ENCODE measurements at regions not wholly inside any gene's neighbourhood (a gene's known extent, or its start where the extent isn't known, plus 50 kb on each side); places are given as distances from the start of the nearest gene placed in this dataset.

- POLR2A ChIA-PET: no interaction called here
- Histone ChIP-seq H3K4me3 (ENCODE audit: low read depth in 2 of 2, low read length in 1 of 2) (no peak overlapping the region), H3K4me2 (no peak overlapping the region), H3K4me1 (ENCODE audit: control insufficient read depth in 1 of 2, insufficient read depth in 2 of 2, low read depth in 1 of 2, low read length in 1 of 2) (no peaks in the 10 kb centered on the region), H3K27ac (ENCODE audit: low read depth in 2 of 2, low read length in 1 of 2) (no peak overlapping the region), H4K20me1 (ENCODE audit: insufficient read depth) (no peaks in the 10 kb centered on the region), H3K27me3 (ENCODE audit: insufficient read depth) (no peaks in the 10 kb centered on the region), H2AFZ (ENCODE audit: low read depth) (no peak overlapping the region), H3F3A (replicated peaks; ENCODE audit: insufficient read depth) (no peaks in the 10 kb centered on the region), H3K9ac (no peak overlapping the region), H3K36me3 (replicated peaks in 1 of 2; ENCODE audit: control insufficient read depth in 1 of 2, insufficient read depth in 2 of 2, low read length in 1 of 2) (no peaks in the 10 kb centered on the region), H3K9me3 (no peaks in the 10 kb centered on the region), H3K9me2 (no peaks in the 10 kb centered on the region), H3K79me2 (ENCODE audit: insufficient read depth) (no peaks in the 10 kb centered on the region)
- CTCF ChIA-PET: no interaction called here
- DNase-seq: no peak
- 70% methylated on average over 19 of the region's 19 CpGs for WGBS (ENCODE audit: low lambda C conversion rate)
- no peak for TF ChIP-seq CTCF (IDR thresholded peaks at IDR 0.05)
- no peak for TF ChIP-seq FOXJ3 (CRISPR knock-in tag; IDR thresholded peaks at IDR 0.05)
- no peak for TF ChIP-seq USF1 (IDR thresholded peaks at IDR 0.05; ENCODE audit: borderline replicate concordance, low read depth)
- no peak for TF ChIP-seq NFIC (IDR thresholded peaks at IDR 0.05; ENCODE audit: borderline replicate concordance)
- no peak for TF ChIP-seq IRF3 (IDR thresholded peaks at IDR 0.05; ENCODE audit: low read depth, low read length)
- no peak for TF ChIP-seq EP300 (IDR thresholded peaks at IDR 0.05; ENCODE audit: borderline replicate concordance in 1 of 2, low read depth in 1 of 2, low read length in 1 of 2)
- no peak for TF ChIP-seq FOSL2 (IDR thresholded peaks at IDR 0.05; ENCODE audit: borderline replicate concordance, low read depth)
- TF ChIP-seq REST (IDR thresholded peaks at IDR 0.05; ENCODE audit: low read depth, low read length): no peak
- TF ChIP-seq PBX3 (IDR thresholded peaks at IDR 0.05): no peak
These were observed 50.5 kb upstream of the CD99 start for GRCh38 chrX:2640436-2641150.
